Sigmoid colon (tissue), 6 donors: ENCODE measurements at regions not wholly inside any gene's neighbourhood (a gene's known extent, or its start where the extent isn't known, plus 50 kb on each side); places are given as distances from the start of the nearest gene placed in this dataset.

Experiments
- DNase-seq: peaks from one replicate; pipeline ENCODE4 v3.0.0-alpha.2; 2019
- H3K27ac ChIP-seq, 4 donors: fragments of 200-600 bp; sonication (generic); one replicate each; pipeline ENCODE4 v1.5.1; 2016 to 2019; ENCODE audit warnings: mild to moderate bottlenecking in 1 of 4
- H3K27me3 ChIP-seq, 3 donors: fragments of 200-600 bp; sonication (generic); one replicate each; pipeline ENCODE4 v1.5.1; 2019; ENCODE audit warnings: mild to moderate bottlenecking in 1 of 3
- H3K36me3 ChIP-seq, 4 donors: fragments of 200-600 bp; sonication (generic); one replicate each; pipeline ENCODE4 v1.5.1; 2016 to 2019
- H3K4me1 ChIP-seq, 4 donors: fragments of 200-600 bp; sonication (generic); one replicate each; pipeline ENCODE4 v1.5.1; 2017 to 2019
- H3K4me3 ChIP-seq, 4 donors: fragments of 200-600 bp; sonication (generic); one replicate each; pipeline ENCODE4 v1.5.1; 2017 to 2019; ENCODE audit warnings: mild to moderate bottlenecking in 2 of 4, moderate library complexity in 1 of 4
- H3K9me3 ChIP-seq, 4 donors: fragments of 200-600 bp in 3 of 4; sonication (generic) in 3 of 4; one replicate each; pipeline versions ENCODE4 v1.5.1 to v1.6.1; 2013 to 2019
- CTCF ChIP-seq, 4 experiments: fragments of 450-650 bp in 3 of 4; fragments of 200-600 bp in 1 of 4; IDR thresholded peaks; one replicate each; pipeline ENCODE4 v1.5.1; 2016 to 2019; ENCODE audit warnings: antibody characterized with exemption in 4 of 4, mild to moderate bottlenecking in 3 of 4, moderate library complexity in 2 of 4
- EP300 ChIP-seq, 4 donors: sonication (generic); formaldehyde crosslinking; IDR thresholded peaks; one replicate each; pipeline ENCODE4 v1.6.1; 2017; ENCODE audit warnings: antibody characterized with exemption in 4 of 4
- POLR2A ChIP-seq, 2 donors: fragments of 450-650 bp; IDR thresholded peaks; one replicate each; pipeline ENCODE4 v1.6.1; 2016; ENCODE audit warnings: antibody characterized with exemption in 2 of 2, mild to moderate bottlenecking in 2 of 2, moderate library complexity in 2 of 2
- POLR2AphosphoS5 ChIP-seq, 4 donors: sonication (generic); formaldehyde crosslinking; IDR thresholded peaks; one replicate each; pipeline ENCODE4 v1.6.1; 2017; ENCODE audit warnings: antibody characterized with exemption in 4 of 4
- WGBS, 2 donors: extraction: QIAGEN DNeasy Blood & Tissue Kit; methylation state at CpG; one replicate each; pipeline ENCODE4 v1.1.7; 2013; 5-methylcytosine and 5-hydroxymethylcytosine counted together
- intact Hi-C: fragments of 100-400 bp; cut with DNase I; formaldehyde crosslinking; loops from one replicate; pipeline ENCODE4 v1.15.1; 2023
- donor health status: healthy with polysubstance abuse.
- donor health status: healthy.

- no peaks in the 10 kb centered on the region for H3K36me3 ChIP-seq
- no peaks in the 10 kb centered on the region for H3K9me3 ChIP-seq
- TF ChIP-seq POLR2A (IDR thresholded peaks at IDR 0.05) (no peak), EP300 (IDR thresholded peaks at IDR 0.05) (no peak), CTCF (IDR thresholded peaks at IDR 0.05) (no peak), POLR2AphosphoS5 (IDR thresholded peaks at IDR 0.05) (no peak)
- intact Hi-C loops = no loop called here
- no peak for DNase-seq
- WGBS, 2 donors = 83 to 90% methylated on average over 2 of the region's 2 CpGs
- H3K27ac ChIP-seq = peak overlapping the region in 1 of 4 donors; percentile 31
- no peaks in the 10 kb centered on the region for H3K27me3 ChIP-seq
- no peak overlapping the region for H3K4me3 ChIP-seq
- peaks cover 0 to 10% (median 8%) of the 10 kb centered on the region in 4 donors for H3K4me1 ChIP-seq
Measured at GRCh38 chr3:55327131-55327920, 159.8 kb downstream of the WNT5A start.

GRCh38 chr3:55322638-55323037 is 164.5 kb downstream of the WNT5A start:
- 79 to 90% methylated on average over 7 of the region's 7 CpGs for WGBS, 2 donors
- no peak overlapping the region for H3K4me3 ChIP-seq
- no peaks in the 10 kb centered on the region for H3K9me3 ChIP-seq
- H3K27me3 ChIP-seq = no peaks in the 10 kb centered on the region
- intact Hi-C loops = no loop called here
- TF ChIP-seq POLR2A (IDR thresholded peaks at IDR 0.05) (no peak), EP300 (IDR thresholded peaks at IDR 0.05) (no peak), POLR2AphosphoS5 (IDR thresholded peaks at IDR 0.05) (no peak), CTCF (IDR thresholded peaks at IDR 0.05) (no peak)
- H3K4me1 ChIP-seq = peaks cover 0 to 10% (median 7%) of the 10 kb centered on the region in 4 donors
- H3K27ac ChIP-seq = no peak overlapping the region
- no peak for DNase-seq
- no peaks in the 10 kb centered on the region for H3K36me3 ChIP-seq

- Histone ChIP-seq H3K27ac (no peak overlapping the region), H3K4me1 (peaks cover 0 to 10% (median 3%) of the 10 kb centered on the region in 4 donors), H3K27me3 (no peaks in the 10 kb centered on the region), H3K4me3 (no peak overlapping the region), H3K36me3 (no peaks in the 10 kb centered on the region), H3K9me3 (no peaks in the 10 kb centered on the region)
- 71 to 79% methylated on average over 1 of the region's 1 CpG for WGBS, 2 donors
- no peak for TF ChIP-seq CTCF (IDR thresholded peaks at IDR 0.05)
- no peak for TF ChIP-seq POLR2A (IDR thresholded peaks at IDR 0.05)
- TF ChIP-seq POLR2AphosphoS5 (IDR thresholded peaks at IDR 0.05) = no peak
- TF ChIP-seq EP300 (IDR thresholded peaks at IDR 0.05) = no peak
- DNase-seq = no peak
- intact Hi-C loops = no loop called here
Measured at GRCh38 chr3:55320928-55321327, 166.2 kb downstream of the WNT5A start.

- Histone ChIP-seq H3K9me3 (no peaks in the 10 kb centered on the region), H3K4me3 (no peak overlapping the region), H3K36me3 (no peaks in the 10 kb centered on the region), H3K4me1 (no peaks in the 10 kb centered on the region), H3K27me3 (no peaks in the 10 kb centered on the region), H3K27ac (no peak overlapping the region)
- intact Hi-C loops = no loop called here
- no peak for DNase-seq
- no peak for TF ChIP-seq POLR2AphosphoS5 (IDR thresholded peaks at IDR 0.05)
- no peak for TF ChIP-seq POLR2A (IDR thresholded peaks at IDR 0.05)
- no peak for TF ChIP-seq CTCF (IDR thresholded peaks at IDR 0.05)
- TF ChIP-seq EP300 (IDR thresholded peaks at IDR 0.05) = no peak
- WGBS, 2 donors = 63 to 96% methylated on average over 3 of the region's 3 CpGs
Measured at GRCh38 chr3:55315396-55315795, 171.7 kb downstream of the WNT5A start.
